Tibial artery (tissue), 4 donors: ENCODE measurements at regions not wholly inside any gene's neighbourhood (a gene's known extent, or its start where the extent isn't known, plus 50 kb on each side); places are given as distances from the start of the nearest gene placed in this dataset.

Experiments used
- DNase-seq, 2 donors: peaks; one replicate each; pipeline ENCODE4 v3.0.0-alpha.2; 2019
- H3K27ac ChIP-seq, 2 donors: fragments of 200-600 bp; sonication (generic) in 1 of 2; 1 replicate in 1 of 2; 2 replicates in 1 of 2; pipeline ENCODE4 v1.5.1; 2018 to 2019; ENCODE audit warnings: mild to moderate bottlenecking in 1 of 2
- H3K27me3 ChIP-seq, 2 donors: fragments of 200-600 bp; sonication (generic) in 1 of 2; one replicate each; pipeline versions ENCODE4 v1.5.1 to v1.6.0; 2016 to 2019
- H3K36me3 ChIP-seq, 3 donors: fragments of 200-600 bp; sonication (generic) in 2 of 3; one replicate each; pipeline ENCODE4 v1.5.1; 2016 to 2019; ENCODE audit warnings: mild to moderate bottlenecking in 2 of 3
- H3K4me1 ChIP-seq, 4 donors: fragments of 200-600 bp; sonication (generic) in 2 of 4; 1 replicate in 3 of 4; 2 replicates in 1 of 4; pipeline ENCODE4 v1.5.1; 2016 to 2019
- H3K4me3 ChIP-seq, 2 donors: fragments of 200-600 bp; sonication (generic) in 1 of 2; 1 replicate in 1 of 2; 2 replicates in 1 of 2; pipeline ENCODE4 v1.5.1; 2018 to 2019; ENCODE audit warnings: mild to moderate bottlenecking in 2 of 2
- H3K9me3 ChIP-seq, 3 donors: fragments of 200-600 bp; sonication (generic) in 1 of 3; one replicate each; pipeline ENCODE4 v1.5.1; 2016 to 2019
- intact Hi-C: fragments of 100-400 bp; cut with DNase I; formaldehyde crosslinking; loops from one replicate; pipeline ENCODE4 v1.15.0; 2023; ENCODE audit warnings: low total_unique reads
- TF ChIP-seq, protein P1 (sequence below), 2 experiments: fragments of 200-600 bp in 1 of 2; fragments of 450-650 bp in 1 of 2; IDR thresholded peaks; one replicate each; pipeline ENCODE4 v1.5.1; 2017 to 2019; ENCODE audit warnings: antibody characterized with exemption in 2 of 2, mild to moderate bottlenecking in 1 of 2, moderate library complexity in 1 of 2

DNA sequence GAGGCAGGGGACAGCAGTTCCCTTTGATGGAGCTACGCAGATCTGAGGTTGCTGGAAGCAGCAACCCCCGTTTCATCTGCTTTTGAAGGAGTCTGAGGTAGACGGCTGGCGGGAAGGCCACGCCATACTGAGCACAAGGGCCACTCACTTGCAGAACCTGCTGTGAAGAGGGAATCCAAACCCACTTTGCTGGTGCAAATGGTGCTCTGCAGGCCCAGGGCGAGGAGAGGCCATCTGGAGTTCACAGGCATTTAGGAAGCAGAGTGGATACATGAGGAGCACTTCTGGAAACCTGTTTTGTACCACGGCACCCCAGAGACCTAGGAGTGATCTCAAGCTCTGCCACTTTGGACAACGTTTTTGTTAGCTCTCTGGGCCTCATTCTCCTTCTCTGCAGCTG, 227.8 kb downstream of the UQCRFS1 start:
- no peaks in the 10 kb centered on the region for H3K9me3 ChIP-seq
- H3K4me1 ChIP-seq = no peaks in the 10 kb centered on the region
- H3K36me3 ChIP-seq = no peaks in the 10 kb centered on the region
- TF ChIP-seq, protein P1, sequence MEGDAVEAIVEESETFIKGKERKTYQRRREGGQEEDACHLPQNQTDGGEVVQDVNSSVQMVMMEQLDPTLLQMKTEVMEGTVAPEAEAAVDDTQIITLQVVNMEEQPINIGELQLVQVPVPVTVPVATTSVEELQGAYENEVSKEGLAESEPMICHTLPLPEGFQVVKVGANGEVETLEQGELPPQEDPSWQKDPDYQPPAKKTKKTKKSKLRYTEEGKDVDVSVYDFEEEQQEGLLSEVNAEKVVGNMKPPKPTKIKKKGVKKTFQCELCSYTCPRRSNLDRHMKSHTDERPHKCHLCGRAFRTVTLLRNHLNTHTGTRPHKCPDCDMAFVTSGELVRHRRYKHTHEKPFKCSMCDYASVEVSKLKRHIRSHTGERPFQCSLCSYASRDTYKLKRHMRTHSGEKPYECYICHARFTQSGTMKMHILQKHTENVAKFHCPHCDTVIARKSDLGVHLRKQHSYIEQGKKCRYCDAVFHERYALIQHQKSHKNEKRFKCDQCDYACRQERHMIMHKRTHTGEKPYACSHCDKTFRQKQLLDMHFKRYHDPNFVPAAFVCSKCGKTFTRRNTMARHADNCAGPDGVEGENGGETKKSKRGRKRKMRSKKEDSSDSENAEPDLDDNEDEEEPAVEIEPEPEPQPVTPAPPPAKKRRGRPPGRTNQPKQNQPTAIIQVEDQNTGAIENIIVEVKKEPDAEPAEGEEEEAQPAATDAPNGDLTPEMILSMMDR (IDR thresholded peaks at IDR 0.05) = no peak
- no peak overlapping the region for H3K27ac ChIP-seq
- H3K27me3 ChIP-seq = no peaks in the 10 kb centered on the region
- no peak overlapping the region for H3K4me3 ChIP-seq
- intact Hi-C loops = no loop called here
- peak in 1 of 2 donors; percentile 38 for DNase-seq

DNA sequence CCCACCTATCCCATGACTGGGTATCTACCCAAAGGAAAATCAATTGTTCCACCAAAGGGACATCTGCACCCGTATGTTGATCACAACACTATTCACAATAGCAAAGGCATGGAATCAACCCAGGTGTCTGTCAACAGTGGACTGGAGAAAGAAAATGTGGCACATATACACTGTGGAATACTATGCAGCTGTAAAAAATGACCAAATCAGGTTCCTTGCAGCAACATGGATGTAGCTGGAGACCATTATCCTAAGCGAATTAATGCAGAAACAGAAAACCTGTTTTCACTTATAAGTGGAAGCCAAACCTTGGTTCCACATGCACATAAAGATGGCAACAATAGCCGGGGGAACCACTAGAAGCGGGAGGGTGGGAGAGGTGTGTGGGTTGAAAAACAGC, 228.6 kb downstream of the UQCRFS1 start:
- H3K36me3 ChIP-seq = no peaks in the 10 kb centered on the region
- TF ChIP-seq, protein P1 (IDR thresholded peaks at IDR 0.05) = no peak
- intact Hi-C loops = no loop called here
- H3K4me1 ChIP-seq = no peaks in the 10 kb centered on the region
- H3K27me3 ChIP-seq = no peaks in the 10 kb centered on the region
- DNase-seq = no peak
- no peak overlapping the region for H3K27ac ChIP-seq
- H3K9me3 ChIP-seq = no peaks in the 10 kb centered on the region
- H3K4me3 ChIP-seq = no peak overlapping the region

DNA sequence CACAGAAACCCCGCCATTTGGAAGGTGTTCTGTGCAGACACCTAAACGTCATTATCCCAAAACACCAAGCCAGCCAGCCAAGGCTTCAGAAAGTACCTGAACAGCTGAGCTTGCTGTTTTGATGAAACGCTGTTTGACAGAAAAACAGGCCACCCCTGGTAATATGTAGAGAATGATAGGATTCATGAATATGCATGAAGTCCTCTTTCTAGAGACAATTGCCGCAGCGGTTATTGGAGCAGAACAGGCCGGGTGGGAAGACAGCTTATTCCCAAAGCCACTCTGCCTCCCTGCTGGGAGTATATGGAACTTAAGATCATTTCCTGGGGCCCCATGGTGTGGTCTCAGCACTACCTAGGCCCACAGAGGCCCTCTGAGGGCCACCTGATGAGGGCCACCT, 229.5 kb downstream of the UQCRFS1 start:
- H3K27me3 ChIP-seq = no peaks in the 10 kb centered on the region
- H3K36me3 ChIP-seq = no peaks in the 10 kb centered on the region
- H3K4me3 ChIP-seq = no peak overlapping the region
- intact Hi-C loops = no loop called here
- no peak overlapping the region for H3K27ac ChIP-seq
- TF ChIP-seq, protein P1 (IDR thresholded peaks at IDR 0.05) = no peak
- no peaks in the 10 kb centered on the region for H3K9me3 ChIP-seq
- DNase-seq = no peak
- no peaks in the 10 kb centered on the region for H3K4me1 ChIP-seq

DNA sequence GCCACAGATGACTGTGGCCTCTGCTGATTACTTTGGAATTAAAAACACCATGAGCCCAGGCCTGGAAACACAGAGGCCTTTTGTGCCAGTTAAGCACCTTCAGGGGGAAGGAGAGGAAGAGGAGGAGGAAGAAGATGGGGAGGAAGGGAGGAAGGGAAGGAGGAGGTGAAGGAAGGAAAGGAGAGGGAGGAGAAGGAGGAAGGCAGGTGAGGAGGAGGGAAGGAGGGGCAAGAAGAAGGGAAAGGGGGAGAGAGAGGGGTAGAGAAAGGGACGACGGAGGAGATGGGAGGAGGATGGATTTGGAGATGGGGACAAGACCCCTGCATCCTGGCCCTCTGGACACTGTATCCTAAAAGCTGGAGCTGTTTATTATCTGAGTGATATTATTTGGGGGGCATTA, 231.0 kb downstream of the UQCRFS1 start:
- TF ChIP-seq, protein P1 (IDR thresholded peaks at IDR 0.05) = no peak
- Histone ChIP-seq H3K27me3 (no peaks in the 10 kb centered on the region), H3K36me3 (no peaks in the 10 kb centered on the region), H3K4me3 (no peak overlapping the region), H3K27ac (no peak overlapping the region), H3K4me1 (no peaks in the 10 kb centered on the region), H3K9me3 (no peaks in the 10 kb centered on the region)
- intact Hi-C loops = no loop called here
- DNase-seq = no peak

DNA sequence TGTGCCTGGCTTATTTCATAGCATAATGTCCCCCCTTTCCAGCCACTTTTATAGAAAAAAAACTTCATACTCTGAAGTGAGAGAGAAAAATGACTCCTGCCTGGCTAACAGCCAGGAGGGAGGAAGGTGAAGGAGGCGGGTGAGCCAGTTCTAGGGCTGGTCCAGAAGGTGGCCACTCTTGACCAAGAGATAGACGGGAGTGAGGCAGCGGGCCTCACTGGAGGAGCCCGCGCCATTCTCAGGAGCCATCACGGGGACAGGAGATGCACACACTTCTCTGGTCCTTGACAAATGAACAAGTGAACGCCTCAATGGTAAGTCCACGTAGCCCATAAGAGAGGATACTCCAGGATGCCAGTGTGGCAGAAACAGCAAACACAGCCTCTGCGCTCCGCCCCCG, 231.4 kb downstream of the UQCRFS1 start:
- H3K27me3 ChIP-seq = no peaks in the 10 kb centered on the region
- DNase-seq = no peak
- TF ChIP-seq, protein P1 (IDR thresholded peaks at IDR 0.05) = no peak
- no peak overlapping the region for H3K4me3 ChIP-seq
- H3K9me3 ChIP-seq = no peaks in the 10 kb centered on the region
- no peaks in the 10 kb centered on the region for H3K4me1 ChIP-seq
- no peak overlapping the region for H3K27ac ChIP-seq
- intact Hi-C loops = no loop called here
- H3K36me3 ChIP-seq = no peaks in the 10 kb centered on the region

DNA sequence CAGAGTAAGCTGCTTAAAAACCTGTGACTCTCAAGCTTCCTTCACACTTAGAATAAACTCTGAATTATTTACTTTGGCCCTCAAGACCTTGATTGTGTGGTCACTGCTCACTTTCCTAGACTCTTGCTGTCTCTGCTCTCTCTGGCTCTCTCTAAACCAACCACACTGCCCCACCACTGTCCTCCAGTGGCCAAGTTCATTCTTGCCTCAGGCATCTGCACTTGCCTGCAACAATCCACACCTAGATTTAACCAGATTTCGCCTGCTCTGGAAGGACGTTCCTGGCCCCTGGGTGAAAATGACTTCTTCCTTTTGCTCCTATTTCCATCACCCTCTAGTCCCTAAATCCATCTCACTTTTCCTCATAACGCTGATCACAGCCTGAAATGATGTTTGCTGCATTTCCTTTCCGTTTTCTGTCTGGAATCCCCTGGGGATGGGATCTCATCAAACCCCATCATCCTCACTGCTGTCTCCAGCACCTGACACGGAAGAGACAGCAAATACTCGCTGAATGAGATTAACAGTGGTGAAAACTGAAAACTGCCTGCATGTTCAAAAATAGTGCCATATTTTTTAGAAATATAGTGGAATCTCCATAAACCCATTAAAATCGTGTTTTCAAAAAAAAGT, 232.6 kb downstream of the UQCRFS1 start:
- Histone ChIP-seq H3K4me1 (no peaks in the 10 kb centered on the region), H3K9me3 (no peaks in the 10 kb centered on the region), H3K27me3 (no peaks in the 10 kb centered on the region), H3K4me3 (no peak overlapping the region), H3K36me3 (no peaks in the 10 kb centered on the region), H3K27ac (no peak overlapping the region)
- intact Hi-C loops = no loop called here
- TF ChIP-seq, protein P1 (IDR thresholded peaks at IDR 0.05) = no peak
- no peak for DNase-seq
